HEK293 (cell line): ENCODE measurements at regions not wholly inside any gene's neighbourhood (a gene's known extent, or its start where the extent isn't known, plus 50 kb on each side); places are given as distances from the start of the nearest gene placed in this dataset.
A peak's percentile ranks its signal among the peaks of the same experiment; 100 is the strongest.

ENCODE experiments used
- BCL11A ChIP-seq: fragments of 450-650 bp; formaldehyde crosslinking; IDR thresholded peaks from 2 replicates; pipeline ENCODE4 v1.5.1; 2016; ENCODE audit warnings: low read depth, missing biosample characterization, missing genetic modification characterization
- KLF16 ChIP-seq: fragments of 450-650 bp; formaldehyde crosslinking; IDR thresholded peaks from 2 replicates; pipeline ENCODE4 v1.5.1; 2017; ENCODE audit warnings: missing biosample characterization, missing genetic modification characterization
- KLF17 ChIP-seq: fragments of 450-650 bp; formaldehyde crosslinking; IDR thresholded peaks from 2 replicates; pipeline ENCODE4 v1.5.1; 2016; ENCODE audit warnings: missing biosample characterization, missing genetic modification characterization
- KLF7 ChIP-seq: fragments of 450-650 bp; formaldehyde crosslinking; IDR thresholded peaks from 2 replicates; pipeline ENCODE4 v1.5.1; 2016; ENCODE audit warnings: missing biosample characterization, missing genetic modification characterization, borderline replicate concordance
- MYNN ChIP-seq: fragments of 450-650 bp; formaldehyde crosslinking; IDR thresholded peaks from 2 replicates; pipeline ENCODE4 v1.5.1; 2016; ENCODE audit warnings: missing biosample characterization, missing genetic modification characterization, borderline replicate concordance
- MZF1 ChIP-seq: fragments of 450-650 bp; formaldehyde crosslinking; IDR thresholded peaks from 2 replicates; pipeline ENCODE4 v1.5.1; 2017; ENCODE audit warnings: missing biosample characterization, missing genetic modification characterization, borderline replicate concordance
- OSR2 ChIP-seq: fragments of 450-650 bp; formaldehyde crosslinking; IDR thresholded peaks from 2 replicates; pipeline ENCODE4 v1.5.1; 2016; ENCODE audit warnings: missing biosample characterization, missing genetic modification characterization
- PRDM6 ChIP-seq: fragments of 450-650 bp; formaldehyde crosslinking; IDR thresholded peaks from 2 replicates; pipeline ENCODE4 v1.5.1; 2017; ENCODE audit warnings: missing biosample characterization, missing genetic modification characterization
- SALL2 ChIP-seq: fragments of 450-650 bp; formaldehyde crosslinking; IDR thresholded peaks from 2 replicates; pipeline ENCODE4 v1.5.0; 2017; ENCODE audit warnings: missing biosample characterization, mild to moderate bottlenecking, missing genetic modification characterization, borderline replicate concordance
- SCRT1 ChIP-seq: fragments of 450-650 bp; formaldehyde crosslinking; IDR thresholded peaks from 2 replicates; pipeline ENCODE4 v1.5.1; 2016; ENCODE audit warnings: missing biosample characterization, missing genetic modification characterization, borderline replicate concordance
- TCF7L2 ChIP-seq: IDR thresholded peaks from 2 replicates; pipeline ENCODE4 v1.6.1; 2011; ENCODE audit warnings: low read depth, mild to moderate bottlenecking, inconsistent platforms, low read length, moderate library complexity, borderline replicate concordance
- ZBTB8A ChIP-seq: fragments of 450-650 bp; formaldehyde crosslinking; IDR thresholded peaks from 2 replicates; pipeline ENCODE4 v1.5.1; 2016; ENCODE audit warnings: missing biosample characterization, missing genetic modification characterization
- ZNF133 ChIP-seq: fragments of 450-650 bp; formaldehyde crosslinking; IDR thresholded peaks from 2 replicates; pipeline ENCODE4 v1.5.1; 2016; ENCODE audit warnings: missing biosample characterization, missing genetic modification characterization
- ZNF19 ChIP-seq: fragments of 450-650 bp; formaldehyde crosslinking; IDR thresholded peaks from 2 replicates; pipeline ENCODE4; 2016; ENCODE audit warnings: missing biosample characterization, missing genetic modification characterization, low read depth
- ZNF416 ChIP-seq: fragments of 450-650 bp; formaldehyde crosslinking; IDR thresholded peaks from 2 replicates; pipeline ENCODE4 v1.5.1; 2016; ENCODE audit warnings: missing biosample characterization, missing genetic modification characterization
- ZNF529 ChIP-seq: fragments of 450-650 bp; formaldehyde crosslinking; IDR thresholded peaks from 2 replicates; pipeline ENCODE4 v1.5.1; 2017; ENCODE audit warnings: missing genetic modification characterization, missing biosample characterization; ENCODE audit not compliant: insufficient replicate concordance
- ZNF549 ChIP-seq: fragments of 450-650 bp; IDR thresholded peaks from 2 replicates; pipeline ENCODE4 v1.5.1; 2018; ENCODE audit warnings: missing biosample characterization, missing genetic modification characterization, mild to moderate bottlenecking, inconsistent platforms, moderate library complexity
- ZNF610 ChIP-seq: fragments of 450-650 bp; formaldehyde crosslinking; IDR thresholded peaks from 2 replicates; pipeline ENCODE4 v1.5.1; 2016; ENCODE audit warnings: missing biosample characterization, missing genetic modification characterization, borderline replicate concordance
- ZNF654 ChIP-seq: fragments of 450-650 bp; formaldehyde crosslinking; IDR thresholded peaks from 2 replicates; pipeline ENCODE4 v1.5.1; 2016; ENCODE audit warnings: low read depth, missing biosample characterization, missing genetic modification characterization
- TF ChIP-seq, protein P1 (sequence below): fragments of 450-650 bp; formaldehyde crosslinking; IDR thresholded peaks from 2 replicates; pipeline ENCODE4 v1.5.1; 2016; ENCODE audit warnings: missing biosample characterization, missing genetic modification characterization
- TF ChIP-seq, protein P2 (sequence below): fragments of 450-650 bp; formaldehyde crosslinking; IDR thresholded peaks from 2 replicates; pipeline ENCODE4 v1.5.1; 2016; ENCODE audit warnings: missing biosample characterization, missing genetic modification characterization
- TF ChIP-seq, protein P3 (sequence below): fragments of 450-650 bp; formaldehyde crosslinking; IDR thresholded peaks from 2 replicates; pipeline ENCODE4 v1.5.1; 2016; ENCODE audit warnings: missing biosample characterization, missing genetic modification characterization
- TF ChIP-seq, protein P4 (sequence below): fragments of 450-650 bp; formaldehyde crosslinking; IDR thresholded peaks from 2 replicates; pipeline ENCODE4 v1.5.1; 2016; ENCODE audit warnings: missing biosample characterization, missing genetic modification characterization

DNA sequence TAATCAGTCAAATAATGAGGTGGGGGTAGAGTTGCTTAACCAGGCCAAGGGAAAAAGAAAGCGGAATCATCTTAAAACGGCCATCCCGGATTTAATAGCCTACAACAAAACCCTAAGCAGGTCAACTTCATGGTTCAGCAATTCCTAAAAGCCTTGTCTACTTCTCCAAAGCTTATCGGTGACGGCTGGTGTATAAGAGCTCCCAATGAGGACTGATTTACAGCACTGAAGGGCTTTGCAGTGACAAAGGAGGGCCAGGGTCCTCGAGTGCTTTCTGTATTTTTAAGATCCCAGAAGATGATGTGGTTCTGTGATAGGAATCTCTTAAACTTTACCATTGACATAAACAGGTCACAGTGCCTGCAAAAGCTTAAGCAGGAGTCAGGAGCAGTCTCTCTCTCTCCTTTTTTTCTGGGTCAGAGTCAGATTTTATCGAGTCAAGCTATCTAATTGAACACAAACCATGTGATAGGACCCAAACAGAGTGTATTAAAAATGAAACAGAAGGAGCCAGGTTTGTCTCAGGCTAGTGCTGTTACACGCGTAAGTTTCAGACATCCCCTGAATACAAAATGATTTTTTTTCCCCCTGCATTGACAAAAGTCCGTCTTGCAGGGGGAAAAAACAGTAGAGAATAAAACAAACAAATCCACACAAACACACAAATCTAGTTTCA is 663.6 kb upstream of the ZNF608 start (continued):
- TF ChIP-seq ZBTB8A (tag by site-specific recombination) = peak; percentile 38; the same call in 1 of the 2 replicates
- peak; percentile 71 for TF ChIP-seq BCL11A
- TF ChIP-seq ZNF416 (tag by site-specific recombination) = no peak
- peak; percentile 43; the same call in 1 of the 2 replicates for TF ChIP-seq ZNF610
- peak; percentile 70; the same call in 1 of the 2 replicates for TF ChIP-seq SCRT1 (tag by site-specific recombination)
- TF ChIP-seq KLF7 (tag by site-specific recombination) = peak; percentile 28; the same call in 1 of the 2 replicates
- TF ChIP-seq SALL2 (tag by site-specific recombination) = no peak
- 0 out of 2 replicates have a peak, but pooled peaks have one; percentile 24 for TF ChIP-seq KLF16 (tag by site-specific recombination)
- TF ChIP-seq MZF1 (tag by site-specific recombination) = no peak
- peak; percentile 96 for TF ChIP-seq OSR2 (tag by site-specific recombination)
- TF ChIP-seq ZNF529 = no peak
- no peak for TF ChIP-seq ZNF133 (tag by site-specific recombination)
- TF ChIP-seq, protein P1, sequence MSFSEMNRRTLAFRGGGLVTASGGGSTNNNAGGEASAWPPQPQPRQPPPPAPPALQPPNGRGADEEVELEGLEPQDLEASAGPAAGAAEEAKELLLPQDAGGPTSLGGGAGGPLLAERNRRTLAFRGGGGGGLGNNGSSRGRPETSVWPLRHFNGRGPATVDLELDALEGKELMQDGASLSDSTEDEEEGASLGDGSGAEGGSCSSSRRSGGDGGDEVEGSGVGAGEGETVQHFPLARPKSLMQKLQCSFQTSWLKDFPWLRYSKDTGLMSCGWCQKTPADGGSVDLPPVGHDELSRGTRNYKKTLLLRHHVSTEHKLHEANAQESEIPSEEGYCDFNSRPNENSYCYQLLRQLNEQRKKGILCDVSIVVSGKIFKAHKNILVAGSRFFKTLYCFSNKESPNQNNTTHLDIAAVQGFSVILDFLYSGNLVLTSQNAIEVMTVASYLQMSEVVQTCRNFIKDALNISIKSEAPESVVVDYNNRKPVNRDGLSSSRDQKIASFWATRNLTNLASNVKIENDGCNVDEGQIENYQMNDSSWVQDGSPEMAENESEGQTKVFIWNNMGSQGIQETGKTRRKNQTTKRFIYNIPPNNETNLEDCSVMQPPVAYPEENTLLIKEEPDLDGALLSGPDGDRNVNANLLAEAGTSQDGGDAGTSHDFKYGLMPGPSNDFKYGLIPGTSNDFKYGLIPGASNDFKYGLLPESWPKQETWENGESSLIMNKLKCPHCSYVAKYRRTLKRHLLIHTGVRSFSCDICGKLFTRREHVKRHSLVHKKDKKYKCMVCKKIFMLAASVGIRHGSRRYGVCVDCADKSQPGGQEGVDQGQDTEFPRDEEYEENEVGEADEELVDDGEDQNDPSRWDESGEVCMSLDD = 0 out of 2 replicates have a peak, but pooled peaks have one; percentile 35
- TF ChIP-seq, protein P2, sequence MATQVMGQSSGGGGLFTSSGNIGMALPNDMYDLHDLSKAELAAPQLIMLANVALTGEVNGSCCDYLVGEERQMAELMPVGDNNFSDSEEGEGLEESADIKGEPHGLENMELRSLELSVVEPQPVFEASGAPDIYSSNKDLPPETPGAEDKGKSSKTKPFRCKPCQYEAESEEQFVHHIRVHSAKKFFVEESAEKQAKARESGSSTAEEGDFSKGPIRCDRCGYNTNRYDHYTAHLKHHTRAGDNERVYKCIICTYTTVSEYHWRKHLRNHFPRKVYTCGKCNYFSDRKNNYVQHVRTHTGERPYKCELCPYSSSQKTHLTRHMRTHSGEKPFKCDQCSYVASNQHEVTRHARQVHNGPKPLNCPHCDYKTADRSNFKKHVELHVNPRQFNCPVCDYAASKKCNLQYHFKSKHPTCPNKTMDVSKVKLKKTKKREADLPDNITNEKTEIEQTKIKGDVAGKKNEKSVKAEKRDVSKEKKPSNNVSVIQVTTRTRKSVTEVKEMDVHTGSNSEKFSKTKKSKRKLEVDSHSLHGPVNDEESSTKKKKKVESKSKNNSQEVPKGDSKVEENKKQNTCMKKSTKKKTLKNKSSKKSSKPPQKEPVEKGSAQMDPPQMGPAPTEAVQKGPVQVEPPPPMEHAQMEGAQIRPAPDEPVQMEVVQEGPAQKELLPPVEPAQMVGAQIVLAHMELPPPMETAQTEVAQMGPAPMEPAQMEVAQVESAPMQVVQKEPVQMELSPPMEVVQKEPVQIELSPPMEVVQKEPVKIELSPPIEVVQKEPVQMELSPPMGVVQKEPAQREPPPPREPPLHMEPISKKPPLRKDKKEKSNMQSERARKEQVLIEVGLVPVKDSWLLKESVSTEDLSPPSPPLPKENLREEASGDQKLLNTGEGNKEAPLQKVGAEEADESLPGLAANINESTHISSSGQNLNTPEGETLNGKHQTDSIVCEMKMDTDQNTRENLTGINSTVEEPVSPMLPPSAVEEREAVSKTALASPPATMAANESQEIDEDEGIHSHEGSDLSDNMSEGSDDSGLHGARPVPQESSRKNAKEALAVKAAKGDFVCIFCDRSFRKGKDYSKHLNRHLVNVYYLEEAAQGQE (tag by site-specific recombination) = peak; percentile 25; the same call in 1 of the 2 replicates
- TF ChIP-seq KLF17 = peak; percentile 81
- no peak for TF ChIP-seq ZNF549
- TF ChIP-seq PRDM6 (tag by site-specific recombination) = peak; percentile 92
- TF ChIP-seq ZNF19 (tag by site-specific recombination) = no peak
- TF ChIP-seq, protein P3, sequence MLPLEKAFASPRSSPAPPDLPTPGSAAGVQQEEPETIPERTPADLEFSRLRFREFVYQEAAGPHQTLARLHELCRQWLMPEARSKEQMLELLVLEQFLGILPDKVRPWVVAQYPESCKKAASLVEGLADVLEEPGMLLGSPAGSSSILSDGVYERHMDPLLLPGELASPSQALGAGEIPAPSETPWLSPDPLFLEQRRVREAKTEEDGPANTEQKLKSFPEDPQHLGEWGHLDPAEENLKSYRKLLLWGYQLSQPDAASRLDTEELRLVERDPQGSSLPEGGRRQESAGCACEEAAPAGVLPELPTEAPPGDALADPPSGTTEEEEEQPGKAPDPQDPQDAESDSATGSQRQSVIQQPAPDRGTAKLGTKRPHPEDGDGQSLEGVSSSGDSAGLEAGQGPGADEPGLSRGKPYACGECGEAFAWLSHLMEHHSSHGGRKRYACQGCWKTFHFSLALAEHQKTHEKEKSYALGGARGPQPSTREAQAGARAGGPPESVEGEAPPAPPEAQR (tag by site-specific recombination) = no peak; the same call in 1 of the 2 replicates
- TF ChIP-seq MYNN (tag by site-specific recombination) = peak; percentile 78
- 0 out of 2 replicates have a peak, but pooled peaks have one; percentile 3 for TF ChIP-seq ZNF654 (tag by site-specific recombination)
- TF ChIP-seq, protein P4, sequence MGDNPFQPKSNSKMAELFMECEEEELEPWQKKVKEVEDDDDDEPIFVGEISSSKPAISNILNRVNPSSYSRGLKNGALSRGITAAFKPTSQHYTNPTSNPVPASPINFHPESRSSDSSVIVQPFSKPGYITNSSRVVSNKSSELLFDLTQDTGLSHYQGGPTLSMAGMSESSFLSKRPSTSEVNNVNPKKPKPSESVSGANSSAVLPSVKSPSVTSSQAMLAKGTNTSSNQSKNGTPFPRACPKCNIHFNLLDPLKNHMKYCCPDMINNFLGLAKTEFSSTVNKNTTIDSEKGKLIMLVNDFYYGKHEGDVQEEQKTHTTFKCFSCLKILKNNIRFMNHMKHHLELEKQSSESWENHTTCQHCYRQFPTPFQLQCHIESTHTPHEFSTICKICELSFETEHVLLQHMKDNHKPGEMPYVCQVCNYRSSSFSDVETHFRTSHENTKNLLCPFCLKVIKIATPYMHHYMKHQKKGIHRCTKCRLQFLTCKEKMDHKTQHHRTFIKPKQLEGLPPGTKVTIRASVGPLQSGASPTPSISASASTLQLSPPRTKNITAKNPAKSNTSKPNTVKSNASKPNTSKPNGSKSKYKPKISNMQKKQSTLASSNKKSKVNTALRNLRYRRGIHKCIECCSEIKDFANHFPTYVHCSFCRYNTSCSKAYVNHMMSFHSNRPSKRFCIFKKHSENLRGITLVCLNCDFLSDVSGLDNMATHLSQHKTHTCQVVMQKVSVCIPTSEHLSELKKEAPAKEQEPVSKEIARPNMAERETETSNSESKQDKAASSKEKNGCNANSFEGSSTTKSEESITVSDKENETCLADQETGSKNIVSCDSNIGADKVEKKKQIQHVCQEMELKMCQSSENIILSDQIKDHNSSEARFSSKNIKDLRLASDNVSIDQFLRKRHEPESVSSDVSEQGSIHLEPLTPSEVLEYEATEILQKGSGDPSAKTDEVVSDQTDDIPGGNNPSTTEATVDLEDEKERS (tag by site-specific recombination) = no peak
- TF ChIP-seq TCF7L2 = peak; percentile 95
